Keratinocyte (primary cell): ENCODE measurements at regions not wholly inside any gene's neighbourhood (a gene's known extent, or its start where the extent isn't known, plus 50 kb on each side); places are given as distances from the start of the nearest gene placed in this dataset.

ENCODE experiments used
- DNase-seq: peaks from one replicate; pipeline ENCODE4 v3.0.0-alpha.2; 2011; ENCODE audit warnings: low read depth, missing footprints, low spot score
- FAIRE-seq: peaks from 2 replicates; lab custom pipeline; 2011; peaks lifted over from hg19 to GRCh38; lab: Jason Lieb, UNC
- H2AFZ ChIP-seq: 2 replicates; pipeline ENCODE4 v1.6.0; 2012; ENCODE audit warnings: low read length, control low read depth, inconsistent platforms; ENCODE audit not compliant: control insufficient read depth
- H3K27ac ChIP-seq: 2 replicates; pipeline ENCODE4 v1.5.1; 2011; ENCODE audit warnings: low read length; ENCODE audit not compliant: control insufficient read depth, insufficient read depth
- H3K27me3 ChIP-seq: 3 replicates; pipeline ENCODE4 v1.6.0; 2011; ENCODE audit warnings: low read length; ENCODE audit not compliant: control insufficient read depth, insufficient read depth; ENCODE audit errors: extremely low read depth
- H3K36me3 ChIP-seq, 2 experiments: 2 replicates in 1 of 2; 3 replicates in 1 of 2; pipeline ENCODE4 v1.5.1; 2011; ENCODE audit warnings: low read length in 2 of 2, mild to moderate bottlenecking in 1 of 2; ENCODE audit not compliant: control insufficient read depth in 2 of 2, insufficient read depth in 2 of 2; ENCODE audit errors: extremely low read depth in 1 of 2
- H3K4me1 ChIP-seq: 3 replicates; pipeline ENCODE4 v1.5.1; 2011; ENCODE audit warnings: low read length; ENCODE audit not compliant: control insufficient read depth, insufficient read depth; ENCODE audit errors: extremely low read depth
- H3K4me2 ChIP-seq: 3 replicates; pipeline ENCODE4 v1.6.0; 2011; ENCODE audit warnings: low read depth, low read length; ENCODE audit not compliant: control insufficient read depth, insufficient read depth; ENCODE audit errors: extremely low read depth
- H3K4me3 ChIP-seq, 3 experiments: fragments of 200-600 bp in 1 of 3; sonication (generic) in 1 of 3; 2 replicates in 2 of 3; 3 replicates in 1 of 3; pipeline ENCODE4 v1.5.1; 2011 to 2016; ENCODE audit warnings: low read length in 3 of 3, mild to moderate bottlenecking in 3 of 3, control low read depth in 2 of 3, inconsistent platforms in 1 of 3, low read depth in 1 of 3, mixed read lengths in 1 of 3, mixed run types in 1 of 3, moderate library complexity in 1 of 3; ENCODE audit not compliant: control insufficient read depth in 2 of 3, insufficient read depth in 2 of 3; ENCODE audit errors: extremely low read depth in 1 of 3
- H3K79me2 ChIP-seq: 2 replicates; pipeline ENCODE4 v1.6.0; 2012; ENCODE audit warnings: low read length; ENCODE audit not compliant: control insufficient read depth, insufficient read depth
- H3K9ac ChIP-seq: 3 replicates; pipeline ENCODE4 v1.6.0; 2011; ENCODE audit warnings: low read length; ENCODE audit not compliant: control insufficient read depth, insufficient read depth; ENCODE audit errors: extremely low read depth
- H3K9me1 ChIP-seq: 3 replicates; pipeline ENCODE4 v1.6.0; 2011; ENCODE audit warnings: low read length; ENCODE audit not compliant: control insufficient read depth, insufficient read depth; ENCODE audit errors: extremely low read depth
- H3K9me3 ChIP-seq: 2 replicates; pipeline ENCODE4 v1.5.1; 2012; ENCODE audit warnings: low read depth, low read length; ENCODE audit not compliant: control insufficient read depth
- H4K20me1 ChIP-seq: 3 replicates; pipeline ENCODE4 v1.6.0; 2011; ENCODE audit warnings: low read length; ENCODE audit not compliant: control insufficient read depth, insufficient read depth; ENCODE audit errors: extremely low read depth
- CTCF ChIP-seq, 3 experiments: IDR thresholded peaks in 1 of 3; conservative IDR thresholded peaks in 1 of 3; optimal IDR thresholded peaks in 1 of 3; 2 replicates in 2 of 3; 3 replicates in 1 of 3; pipeline versions ENCODE3 to v1.5.1; 2011; ENCODE audit warnings: low read length in 3 of 3, mild to moderate bottlenecking in 3 of 3, moderate library complexity in 2 of 3, control low read depth in 1 of 3, inconsistent platforms in 1 of 3; ENCODE audit not compliant: insufficient read depth in 2 of 3; ENCODE audit errors: extremely low read depth in 1 of 3
- EZH2 ChIP-seq: IDR thresholded peaks from one replicate; pipeline ENCODE4 v1.6.1; 2012; ENCODE audit warnings: inconsistent platforms, mild to moderate bottlenecking, low read length, moderate library complexity
- dilution Hi-C: fragments of 300-500 bp; cut with MboI; formaldehyde crosslinking; loops from one replicate; pipeline ENCODE4 v1.7.0; 2020; ENCODE audit warnings: low sequenced_read_pairs; ENCODE audit not compliant: extremely low pct_ligation_motif_present

GRCh38 chr2:61649021-61649420, 110.9 kb upstream of the XPO1 start:
- Histone ChIP-seq H3K79me2 (no peaks in the 10 kb centered on the region), H4K20me1 (no peaks in the 10 kb centered on the region), H3K27me3 (no peaks in the 10 kb centered on the region), H3K36me3 (no peaks in the 10 kb centered on the region), H3K9me3 (peaks cover 2% of the 10 kb centered on the region), H3K4me1 (peaks cover 4% of the 10 kb centered on the region), H3K9me1 (no peaks in the 10 kb centered on the region), H3K4me3 (no peak overlapping the region), H2AFZ (no peak overlapping the region), H3K9ac (no peak overlapping the region), H3K4me2 (no peak overlapping the region), H3K27ac (no peak overlapping the region)
- TF ChIP-seq EZH2 (no peak), CTCF (optimal IDR thresholded peaks at IDR 0.05 in 1 of 3, IDR thresholded peaks at IDR 0.05 in 1 of 3, conservative IDR thresholded peaks at IDR 0.05 in 1 of 3; ENCODE audit: extremely low read depth in 1 of 3, insufficient read depth in 2 of 3, low read length in 3 of 3) (no peak)
- FAIRE-seq (no peak), DNase-seq (no peak)
- dilution Hi-C loops: no loop called here

GRCh38 chr2:61647044-61647443, 108.9 kb upstream of the XPO1 start:
- no peaks in the 10 kb centered on the region for H3K36me3 ChIP-seq
- H4K20me1 ChIP-seq: no peaks in the 10 kb centered on the region
- H3K79me2 ChIP-seq: no peaks in the 10 kb centered on the region
- dilution Hi-C loops: no loop called here
- no peak overlapping the region for H3K9ac ChIP-seq
- H3K4me3 ChIP-seq: no peak overlapping the region
- no peak overlapping the region for H3K4me2 ChIP-seq
- no peak overlapping the region for H3K27ac ChIP-seq
- no peak for TF ChIP-seq EZH2
- TF ChIP-seq CTCF (optimal IDR thresholded peaks at IDR 0.05 in 1 of 3, IDR thresholded peaks at IDR 0.05 in 1 of 3, conservative IDR thresholded peaks at IDR 0.05 in 1 of 3; ENCODE audit: extremely low read depth in 1 of 3, insufficient read depth in 2 of 3, low read length in 3 of 3): no peak
- no peak overlapping the region for H2AFZ ChIP-seq
- peaks cover 2% of the 10 kb centered on the region for H3K9me3 ChIP-seq
- DNase-seq (no peak), FAIRE-seq (no peak)
- H3K4me1 ChIP-seq: peaks cover 4% of the 10 kb centered on the region
- no peaks in the 10 kb centered on the region for H3K9me1 ChIP-seq
- H3K27me3 ChIP-seq: no peaks in the 10 kb centered on the region
